ENCODE measurements at regions not wholly inside any gene's neighbourhood (a gene's known extent, or its start where the extent isn't known, plus 50 kb on each side); places are given as distances from the start of the nearest gene placed in this dataset.

DNA sequence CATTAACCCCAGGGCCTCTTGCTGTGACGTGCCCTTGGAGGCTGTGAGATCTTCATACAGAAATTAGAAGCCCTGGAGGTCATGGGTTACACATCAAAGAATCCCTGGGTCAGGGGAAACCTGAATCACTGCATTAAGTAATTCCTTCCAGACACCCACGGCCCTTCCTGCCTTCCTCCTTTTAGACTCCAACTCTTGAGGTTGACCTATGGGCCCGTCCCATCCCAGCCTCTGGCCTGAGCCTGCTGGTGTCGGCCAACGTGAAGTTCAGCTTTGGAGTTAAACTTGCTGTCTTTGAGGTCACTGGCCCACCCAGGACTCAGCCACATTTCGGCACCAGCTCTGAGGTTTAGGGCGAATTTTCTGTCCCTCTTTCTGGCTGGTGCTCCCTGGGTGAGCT lies 198.3 kb downstream of the ACKR3 start:
- Histone ChIP-seq H3K4me3 (ENCODE audit: low read length) (no peak overlapping the region), H3K4me1 (ENCODE audit: control insufficient read depth, low read depth, low read length) (no peaks in the 10 kb centered on the region), H3K36me3 (ENCODE audit: control insufficient read depth, low read depth, low read length) (no peaks in the 10 kb centered on the region), H3K27ac (ENCODE audit: low read length) (no peak overlapping the region), H3K27me3 (ENCODE audit: control insufficient read depth, insufficient read depth, low read length) (no peaks in the 10 kb centered on the region), H3K9me3 (ENCODE audit: control insufficient read depth, low read depth, low read length) (no peaks in the 10 kb centered on the region), H3K9ac (ENCODE audit: low read length) (no peak overlapping the region)

- no peak overlapping the region for H3K9ac ChIP-seq (ENCODE audit: low read length)
- H3K9me3 ChIP-seq (ENCODE audit: control insufficient read depth, low read depth, low read length): no peaks in the 10 kb centered on the region
- no peaks in the 10 kb centered on the region for H3K4me1 ChIP-seq (ENCODE audit: control insufficient read depth, low read depth, low read length)
- H3K36me3 ChIP-seq (ENCODE audit: control insufficient read depth, low read depth, low read length): no peaks in the 10 kb centered on the region
- no peak overlapping the region for H3K4me3 ChIP-seq (ENCODE audit: low read length)
- H3K27me3 ChIP-seq (ENCODE audit: control insufficient read depth, insufficient read depth, low read length): no peaks in the 10 kb centered on the region
- no peak overlapping the region for H3K27ac ChIP-seq (ENCODE audit: low read length)
Observed at GRCh38 chr2:236768393-236769140, 198.9 kb downstream of the ACKR3 start.

GRCh38 chr2:236769981-236770671 lies 200.5 kb downstream of the ACKR3 start:
- Histone ChIP-seq H3K36me3 (ENCODE audit: control insufficient read depth, low read depth, low read length) (no peaks in the 10 kb centered on the region), H3K4me1 (ENCODE audit: control insufficient read depth, low read depth, low read length) (no peaks in the 10 kb centered on the region), H3K9ac (ENCODE audit: low read length) (no peak overlapping the region), H3K27me3 (ENCODE audit: control insufficient read depth, insufficient read depth, low read length) (no peaks in the 10 kb centered on the region), H3K9me3 (ENCODE audit: control insufficient read depth, low read depth, low read length) (no peaks in the 10 kb centered on the region), H3K4me3 (ENCODE audit: low read length) (no peak overlapping the region), H3K27ac (ENCODE audit: low read length) (no peak overlapping the region)

GRCh38 chr2:236772220-236772837 lies 202.7 kb downstream of the ACKR3 start:
- no peaks in the 10 kb centered on the region for H3K4me1 ChIP-seq (ENCODE audit: control insufficient read depth, low read depth, low read length)
- no peak overlapping the region for H3K4me3 ChIP-seq (ENCODE audit: low read length)
- H3K9ac ChIP-seq (ENCODE audit: low read length): no peak overlapping the region
- no peak overlapping the region for H3K27ac ChIP-seq (ENCODE audit: low read length)
- H3K9me3 ChIP-seq (ENCODE audit: control insufficient read depth, low read depth, low read length): no peaks in the 10 kb centered on the region
- H3K36me3 ChIP-seq (ENCODE audit: control insufficient read depth, low read depth, low read length): no peaks in the 10 kb centered on the region
- H3K27me3 ChIP-seq (ENCODE audit: control insufficient read depth, insufficient read depth, low read length): no peaks in the 10 kb centered on the region

DNA sequence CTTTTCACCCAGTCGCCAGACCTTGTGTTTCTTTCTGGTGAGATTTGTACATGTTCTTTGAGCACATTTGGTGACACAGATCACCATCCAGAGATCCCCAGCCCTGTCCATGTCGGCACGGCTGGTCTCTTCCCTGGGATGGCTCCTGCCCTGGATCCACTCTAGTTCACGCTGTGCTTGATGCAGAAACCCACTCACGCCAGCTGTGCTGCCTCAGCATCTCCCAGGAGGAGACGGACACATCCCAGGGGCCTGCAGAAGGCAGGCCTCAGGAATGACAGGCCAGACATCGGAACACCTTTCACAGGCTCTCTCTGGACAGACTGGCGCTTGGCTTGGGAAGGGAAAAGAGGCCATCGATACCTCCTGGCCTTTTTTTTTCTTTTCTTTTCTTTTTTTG lies 203.6 kb downstream of the ACKR3 start:
- H3K36me3 ChIP-seq (ENCODE audit: control insufficient read depth, low read depth, low read length): no peaks in the 10 kb centered on the region
- no peak overlapping the region for H3K27ac ChIP-seq (ENCODE audit: low read length)
- no peaks in the 10 kb centered on the region for H3K4me1 ChIP-seq (ENCODE audit: control insufficient read depth, low read depth, low read length)
- H3K4me3 ChIP-seq (ENCODE audit: low read length): no peak overlapping the region
- no peaks in the 10 kb centered on the region for H3K9me3 ChIP-seq (ENCODE audit: control insufficient read depth, low read depth, low read length)
- no peaks in the 10 kb centered on the region for H3K27me3 ChIP-seq (ENCODE audit: control insufficient read depth, insufficient read depth, low read length)
- no peak overlapping the region for H3K9ac ChIP-seq (ENCODE audit: low read length)

DNA sequence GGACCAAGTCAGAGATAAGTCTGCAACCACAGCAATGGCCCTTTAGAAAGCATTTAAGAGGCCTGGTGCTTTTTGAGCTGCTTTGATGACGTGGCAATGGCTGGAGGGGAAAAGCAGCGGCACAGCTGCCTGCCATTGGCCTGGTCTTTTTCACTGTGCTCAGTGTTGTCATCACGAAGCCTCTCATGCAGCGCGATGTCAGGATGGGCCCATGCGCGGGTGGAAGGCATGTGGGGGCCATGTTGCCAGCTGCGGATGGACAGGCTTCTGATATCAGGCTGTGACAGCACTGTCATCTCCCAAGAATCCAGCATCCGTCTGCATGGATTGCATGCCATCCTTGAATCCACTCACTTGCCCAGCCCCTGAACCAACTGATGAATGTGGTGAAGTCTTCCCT lies 204.5 kb downstream of the ACKR3 start:
- no peak overlapping the region for H3K4me3 ChIP-seq (ENCODE audit: low read length)
- H3K9me3 ChIP-seq (ENCODE audit: control insufficient read depth, low read depth, low read length): no peaks in the 10 kb centered on the region
- H3K27ac ChIP-seq (ENCODE audit: low read length): no peak overlapping the region
- H3K36me3 ChIP-seq (ENCODE audit: control insufficient read depth, low read depth, low read length): no peaks in the 10 kb centered on the region
- no peaks in the 10 kb centered on the region for H3K27me3 ChIP-seq (ENCODE audit: control insufficient read depth, insufficient read depth, low read length)
- H3K4me1 ChIP-seq (ENCODE audit: control insufficient read depth, low read depth, low read length): no peaks in the 10 kb centered on the region
- no peak overlapping the region for H3K9ac ChIP-seq (ENCODE audit: low read length)

GRCh38 chr2:236775511-236775910 lies 205.9 kb downstream of the ACKR3 start:
- Histone ChIP-seq H3K27me3 (ENCODE audit: control insufficient read depth, insufficient read depth, low read length) (no peaks in the 10 kb centered on the region), H3K9me3 (ENCODE audit: control insufficient read depth, low read depth, low read length) (no peaks in the 10 kb centered on the region), H3K27ac (ENCODE audit: low read length) (no peak overlapping the region), H3K9ac (ENCODE audit: low read length) (no peak overlapping the region), H3K36me3 (ENCODE audit: control insufficient read depth, low read depth, low read length) (no peaks in the 10 kb centered on the region), H3K4me1 (ENCODE audit: control insufficient read depth, low read depth, low read length) (no peaks in the 10 kb centered on the region), H3K4me3 (ENCODE audit: low read length) (no peak overlapping the region)

DNA sequence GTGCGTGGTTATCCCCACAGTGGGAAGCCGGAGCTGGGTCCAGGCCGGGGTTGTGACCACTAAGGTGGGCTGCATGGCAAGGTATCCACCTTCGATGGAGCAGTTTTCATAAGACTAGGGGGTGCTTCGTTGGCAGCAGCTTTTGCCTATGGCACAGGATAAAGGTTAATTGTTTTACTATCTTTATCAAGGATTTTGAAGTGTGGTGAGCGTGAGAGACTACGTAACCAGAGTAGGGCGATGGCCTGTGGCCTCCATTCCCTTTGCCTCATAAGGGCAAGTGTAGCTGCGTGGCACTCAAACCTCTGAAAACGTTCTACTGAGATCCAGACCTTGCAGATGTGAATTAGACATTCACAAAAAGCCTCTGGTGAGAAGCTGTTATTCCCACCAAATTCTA lies 206.6 kb downstream of the ACKR3 start:
- no peaks in the 10 kb centered on the region for H3K4me1 ChIP-seq (ENCODE audit: control insufficient read depth, low read depth, low read length)
- no peak overlapping the region for H3K27ac ChIP-seq (ENCODE audit: low read length)

DNA sequence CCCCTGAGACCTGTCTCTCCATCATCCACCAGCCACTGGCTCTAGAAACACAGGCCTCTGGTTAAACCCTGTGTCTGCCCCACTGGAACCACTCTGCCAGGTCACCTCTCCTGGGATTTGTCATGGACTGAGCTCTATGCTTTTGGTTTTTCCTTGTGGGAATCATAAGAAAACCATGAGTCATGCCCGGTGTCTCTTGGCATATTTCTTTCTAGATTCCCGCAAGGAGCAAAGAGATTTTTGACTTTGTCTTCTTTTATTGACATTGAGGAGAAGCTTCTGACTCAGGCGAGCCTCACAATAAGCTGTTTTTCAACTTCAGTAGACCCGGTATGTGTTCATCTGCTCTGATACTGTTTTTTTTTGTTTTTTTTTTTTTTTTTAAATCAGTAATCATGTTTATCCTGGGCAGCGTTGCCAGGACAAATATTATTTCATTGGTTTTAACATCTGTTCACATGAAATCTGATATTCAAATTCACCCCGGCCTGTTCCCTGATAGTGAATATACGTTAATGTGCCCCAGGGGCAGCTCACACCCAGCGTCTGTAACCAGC lies 207.1 kb downstream of the ACKR3 start:
- no peak overlapping the region for H3K27ac ChIP-seq (ENCODE audit: low read length)
- H3K27me3 ChIP-seq (ENCODE audit: control insufficient read depth, insufficient read depth, low read length): no peaks in the 10 kb centered on the region
- no peaks in the 10 kb centered on the region for H3K9me3 ChIP-seq (ENCODE audit: control insufficient read depth, low read depth, low read length)
- no peaks in the 10 kb centered on the region for H3K4me1 ChIP-seq (ENCODE audit: control insufficient read depth, low read depth, low read length)
- no peaks in the 10 kb centered on the region for H3K36me3 ChIP-seq (ENCODE audit: control insufficient read depth, low read depth, low read length)
- no peak overlapping the region for H3K4me3 ChIP-seq (ENCODE audit: low read length)
- no peak overlapping the region for H3K9ac ChIP-seq (ENCODE audit: low read length)

More for the DNA sequence above, 206.6 kb downstream of the ACKR3 start:
- H3K27me3 ChIP-seq (ENCODE audit: control insufficient read depth, insufficient read depth, low read length): no peaks in the 10 kb centered on the region
- H3K9me3 ChIP-seq (ENCODE audit: control insufficient read depth, low read depth, low read length): no peaks in the 10 kb centered on the region
- H3K9ac ChIP-seq (ENCODE audit: low read length): no peak overlapping the region
- H3K4me3 ChIP-seq (ENCODE audit: low read length): no peak overlapping the region
- H3K36me3 ChIP-seq (ENCODE audit: control insufficient read depth, low read depth, low read length): no peaks in the 10 kb centered on the region

- H3K27ac ChIP-seq (ENCODE audit: low read length): no peak overlapping the region
- no peak overlapping the region for H3K4me3 ChIP-seq (ENCODE audit: low read length)
- H3K4me1 ChIP-seq (ENCODE audit: control insufficient read depth, low read depth, low read length): no peaks in the 10 kb centered on the region
- H3K9ac ChIP-seq (ENCODE audit: low read length): no peak overlapping the region
- H3K36me3 ChIP-seq (ENCODE audit: control insufficient read depth, low read depth, low read length): no peaks in the 10 kb centered on the region
- H3K27me3 ChIP-seq (ENCODE audit: control insufficient read depth, insufficient read depth, low read length): no peaks in the 10 kb centered on the region
- no peaks in the 10 kb centered on the region for H3K9me3 ChIP-seq (ENCODE audit: control insufficient read depth, low read depth, low read length)
Observed at GRCh38 chr2:236777408-236777807, 207.8 kb downstream of the ACKR3 start.

GRCh38 chr2:236781933-236782816 lies 212.6 kb downstream of the ACKR3 start:
- Histone ChIP-seq H3K27ac (ENCODE audit: low read length) (no peak overlapping the region), H3K4me3 (ENCODE audit: low read length) (no peak overlapping the region), H3K36me3 (ENCODE audit: control insufficient read depth, low read depth, low read length) (no peaks in the 10 kb centered on the region), H3K27me3 (ENCODE audit: control insufficient read depth, insufficient read depth, low read length) (no peaks in the 10 kb centered on the region), H3K4me1 (ENCODE audit: control insufficient read depth, low read depth, low read length) (no peaks in the 10 kb centered on the region), H3K9ac (ENCODE audit: low read length) (no peak overlapping the region), H3K9me3 (ENCODE audit: control insufficient read depth, low read depth, low read length) (no peaks in the 10 kb centered on the region)
